Suprapubic skin (tissue), 3 donors: ENCODE measurements at regions not wholly inside any gene's neighbourhood (a gene's known extent, or its start where the extent isn't known, plus 50 kb on each side); places are given as distances from the start of the nearest gene placed in this dataset.

Experiments
- CTCF ChIP-seq, 2 donors: fragments of 200-600 bp in 1 of 2; fragments of 450-650 bp in 1 of 2; sonication (generic) in 1 of 2; IDR thresholded peaks; one replicate each; pipeline ENCODE4 v1.5.1; 2016 to 2019; ENCODE audit warnings: antibody characterized with exemption in 2 of 2, mild to moderate bottlenecking in 1 of 2, moderate library complexity in 1 of 2
- EP300 ChIP-seq: sonication (generic); formaldehyde crosslinking; IDR thresholded peaks from one replicate; pipeline ENCODE4 v1.6.1; 2017; ENCODE audit warnings: antibody characterized with exemption

- TF ChIP-seq CTCF (IDR thresholded peaks at IDR 0.05) (no peak), EP300 (no peak)
These were observed 161.4 kb downstream of the PRELID2 start for GRCh38 chr5:145673786-145674185.
